D721Med (cell line): ENCODE measurements at regions not wholly inside any gene's neighbourhood (a gene's known extent, or its start where the extent isn't known, plus 50 kb on each side); places are given as distances from the start of the nearest gene placed in this dataset.
A peak's percentile ranks its signal among the peaks of the same experiment; 100 is the strongest.

Experiments
- DNase-seq: peaks from one replicate; pipeline ENCODE4 v3.0.0; 2011; ENCODE audit warnings: low spot score; ENCODE audit not compliant: insufficient read length
- FAIRE-seq: peaks from 2 replicates; lab custom pipeline; 2011; peaks lifted over from hg19 to GRCh38; lab: Jason Lieb, UNC
- TF ChIP-seq, protein P1 (sequence below): IDR thresholded peaks from 2 replicates; pipeline ENCODE4 v1.5.1; 2012; ENCODE audit warnings: mild to moderate bottlenecking, control low read depth; ENCODE audit not compliant: insufficient read depth; ENCODE audit errors: missing control alignments

DNA sequence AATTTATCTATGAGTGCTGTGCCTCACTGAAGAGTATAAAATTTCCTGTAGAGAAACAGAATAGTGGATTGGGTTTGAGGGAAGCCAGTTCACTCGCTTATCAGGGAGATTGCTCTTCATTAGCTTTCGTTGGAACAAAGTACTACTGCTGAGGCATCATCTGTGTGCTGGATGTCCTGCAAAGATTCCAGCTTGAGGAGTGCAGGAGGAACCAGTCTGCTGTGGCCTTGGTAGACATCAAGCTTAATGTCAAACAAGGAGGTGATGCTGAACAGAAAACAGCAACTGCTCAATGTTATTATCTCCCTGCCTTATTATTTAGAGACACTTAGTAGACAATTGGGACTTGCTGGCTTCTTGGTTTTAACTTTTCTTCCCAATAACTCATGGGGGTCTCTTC is 297.5 kb upstream of the DPH6 start:
- TF ChIP-seq, protein P1, sequence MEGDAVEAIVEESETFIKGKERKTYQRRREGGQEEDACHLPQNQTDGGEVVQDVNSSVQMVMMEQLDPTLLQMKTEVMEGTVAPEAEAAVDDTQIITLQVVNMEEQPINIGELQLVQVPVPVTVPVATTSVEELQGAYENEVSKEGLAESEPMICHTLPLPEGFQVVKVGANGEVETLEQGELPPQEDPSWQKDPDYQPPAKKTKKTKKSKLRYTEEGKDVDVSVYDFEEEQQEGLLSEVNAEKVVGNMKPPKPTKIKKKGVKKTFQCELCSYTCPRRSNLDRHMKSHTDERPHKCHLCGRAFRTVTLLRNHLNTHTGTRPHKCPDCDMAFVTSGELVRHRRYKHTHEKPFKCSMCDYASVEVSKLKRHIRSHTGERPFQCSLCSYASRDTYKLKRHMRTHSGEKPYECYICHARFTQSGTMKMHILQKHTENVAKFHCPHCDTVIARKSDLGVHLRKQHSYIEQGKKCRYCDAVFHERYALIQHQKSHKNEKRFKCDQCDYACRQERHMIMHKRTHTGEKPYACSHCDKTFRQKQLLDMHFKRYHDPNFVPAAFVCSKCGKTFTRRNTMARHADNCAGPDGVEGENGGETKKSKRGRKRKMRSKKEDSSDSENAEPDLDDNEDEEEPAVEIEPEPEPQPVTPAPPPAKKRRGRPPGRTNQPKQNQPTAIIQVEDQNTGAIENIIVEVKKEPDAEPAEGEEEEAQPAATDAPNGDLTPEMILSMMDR, result no peak

DNA sequence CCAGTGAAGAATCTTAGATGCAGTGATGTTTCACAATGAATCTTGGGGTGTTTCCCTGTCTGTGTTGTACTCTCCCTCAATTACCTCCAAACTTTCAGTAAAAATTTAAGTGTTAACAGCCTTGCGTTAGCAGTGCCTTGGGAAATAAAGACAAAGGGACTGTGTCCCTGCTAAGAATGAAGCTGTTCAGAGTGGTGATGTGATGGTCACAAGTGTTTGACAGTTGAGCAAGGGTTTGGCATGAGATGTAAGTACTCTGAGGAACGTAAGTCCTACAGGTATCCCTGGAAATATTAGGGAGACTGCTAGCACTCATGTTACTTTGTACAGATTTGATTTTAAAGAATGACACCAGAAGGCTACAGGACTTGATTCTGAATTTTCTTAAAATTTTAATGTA is 304.3 kb upstream of the DPH6 start:
- no peak for FAIRE-seq
- TF ChIP-seq, protein P1, result no peak
- DNase-seq, result no peak

More for the DNA sequence above, 297.5 kb upstream of the DPH6 start:
- FAIRE-seq (no peak), DNase-seq (no peak)

DNA sequence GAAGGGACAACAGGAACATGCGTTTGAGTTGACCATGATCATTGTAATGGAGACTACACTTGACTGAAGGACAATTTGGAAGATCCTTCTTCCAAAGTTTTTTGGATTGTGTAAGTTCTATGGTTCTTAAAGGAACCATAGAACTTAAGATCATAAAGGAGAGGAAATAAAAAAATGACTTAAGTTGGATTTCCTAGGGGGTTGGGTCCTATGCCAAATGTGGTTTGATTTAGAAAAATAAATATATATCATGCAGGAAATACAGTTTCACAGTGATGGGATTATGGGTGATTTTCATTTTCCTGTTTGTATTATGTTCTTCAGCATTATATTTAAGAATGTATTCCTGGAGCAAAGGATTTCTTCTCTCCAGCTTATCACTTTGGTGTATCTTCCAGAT is 305.5 kb upstream of the DPH6 start:
- TF ChIP-seq, protein P1, result no peak
- DNase-seq (no peak), FAIRE-seq (no peak)

DNA sequence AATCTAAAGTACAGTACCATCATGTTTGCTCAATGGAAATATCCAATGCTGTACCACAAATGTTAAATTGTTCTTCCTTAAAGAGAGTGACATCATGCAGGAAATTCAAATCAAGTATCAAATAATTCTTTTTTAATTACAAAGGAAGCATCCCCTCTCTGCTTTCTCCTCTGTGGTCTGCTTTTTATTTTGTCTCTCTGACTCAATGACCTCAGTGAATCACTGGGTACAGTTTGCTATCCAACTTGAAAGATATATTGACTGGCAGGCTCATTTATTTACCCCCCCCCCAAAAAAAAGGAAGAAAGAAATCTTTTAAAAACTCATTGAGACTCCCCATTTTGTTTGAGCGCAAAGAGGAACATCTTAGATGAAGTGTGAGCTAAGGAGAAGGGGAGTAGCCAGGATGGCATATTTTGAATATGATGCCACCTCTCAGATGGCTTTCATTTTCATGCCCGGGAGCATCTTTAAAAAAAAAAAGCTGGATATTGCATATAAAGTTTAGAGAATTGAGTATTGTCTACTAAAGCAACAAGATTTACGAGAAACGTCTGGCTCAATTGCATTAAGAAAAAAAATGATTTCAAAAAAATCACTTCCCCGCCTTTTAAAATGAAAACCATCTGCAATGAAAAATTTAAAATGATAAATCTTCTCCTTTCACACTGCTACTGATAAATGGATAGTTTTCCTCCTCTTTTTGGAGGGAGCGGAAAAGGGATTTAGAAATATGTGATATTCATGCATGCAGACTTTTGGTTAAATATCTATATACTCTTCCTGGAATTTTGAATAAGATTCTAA is 307.1 kb upstream of the DPH6 start:
- TF ChIP-seq, protein P1, result no peak
- DNase-seq, result no peak
- no peak for FAIRE-seq

DNA sequence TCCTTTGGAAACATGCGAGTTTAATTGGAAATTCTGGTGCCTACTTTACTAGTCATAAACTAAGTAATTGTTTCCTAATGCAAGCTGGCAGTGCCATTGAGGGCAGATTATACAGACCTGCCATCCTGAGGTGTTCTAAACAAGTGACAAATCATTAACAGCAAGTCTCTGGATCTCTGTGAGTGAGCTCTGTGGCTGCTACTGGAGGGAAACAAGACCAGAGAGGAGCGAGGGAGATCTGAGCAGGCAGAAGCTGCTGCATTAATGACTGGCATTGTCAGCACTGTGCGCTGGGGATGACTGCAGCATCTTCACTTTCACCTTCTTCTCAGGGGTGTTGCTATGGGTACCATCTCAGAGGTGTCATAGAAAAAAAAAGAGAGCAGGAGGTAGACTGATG is 308.4 kb upstream of the DPH6 start:
- TF ChIP-seq, protein P1, result no peak
- DNase-seq, result no peak
- FAIRE-seq, result no peak

DNA sequence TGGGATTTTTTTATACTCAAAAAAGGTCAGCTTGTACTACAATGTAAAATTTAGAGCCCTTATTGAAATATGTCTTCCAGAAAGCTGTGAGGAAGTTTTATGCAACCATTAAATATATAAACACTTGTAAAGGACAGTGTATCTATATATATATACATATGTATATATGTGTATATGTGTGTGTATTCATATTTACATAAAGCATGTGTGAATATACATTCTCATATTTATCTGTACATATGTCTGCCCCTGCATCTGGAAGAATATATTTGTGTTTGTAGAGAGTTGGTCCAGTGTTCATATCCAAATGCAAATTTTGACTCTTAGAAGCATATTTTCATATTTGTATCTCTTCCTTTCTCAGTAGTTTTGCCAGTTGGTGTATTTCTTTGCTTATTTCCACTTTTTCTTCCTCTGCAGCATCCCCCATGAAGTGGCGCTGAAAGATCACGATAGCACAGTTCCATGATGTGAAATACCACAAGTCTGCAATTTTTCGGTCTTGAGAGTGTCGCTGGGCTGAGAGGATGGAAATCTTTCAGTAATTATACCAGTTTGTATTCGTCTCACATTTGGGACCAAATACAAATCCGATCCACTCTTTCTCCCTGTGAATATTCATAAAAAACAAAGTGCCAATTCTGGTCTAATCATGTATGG is 311.7 kb upstream of the DPH6 start:
- DNase-seq, result no peak
- no peak for FAIRE-seq
- TF ChIP-seq, protein P1, result peak; percentile 2

DNA sequence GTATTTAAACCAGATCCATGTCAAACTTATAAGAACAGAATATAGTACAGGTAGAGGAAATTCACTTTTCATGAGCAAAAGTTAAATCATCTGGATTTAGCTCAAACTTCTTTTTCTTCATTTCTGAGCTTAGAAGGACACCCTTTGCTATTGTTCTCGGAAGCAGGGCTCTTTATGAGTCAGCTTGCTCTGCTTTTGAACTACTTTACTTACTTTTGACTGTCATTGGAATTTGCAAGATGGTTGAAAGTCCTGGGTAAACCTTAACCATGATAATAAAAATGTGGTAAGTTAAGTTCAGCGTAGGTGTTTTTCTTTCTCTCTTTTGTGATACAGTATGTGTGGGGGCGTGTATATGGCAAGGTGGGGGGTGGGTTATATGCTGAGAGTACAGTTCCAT is 312.7 kb upstream of the DPH6 start:
- TF ChIP-seq, protein P1, result no peak
- DNase-seq (no peak), FAIRE-seq (no peak)
